Panc1 (cell line): ENCODE measurements at regions not wholly inside any gene's neighbourhood (a gene's known extent, or its start where the extent isn't known, plus 50 kb on each side); places are given as distances from the start of the nearest gene placed in this dataset.

Source experiments
- CTCF ChIP-seq: fragments of 450-650 bp; IDR thresholded peaks from 2 replicates; pipeline ENCODE4 v1.5.1; 2017; ENCODE audit warnings: mild to moderate bottlenecking
- POLR2AphosphoS5 ChIP-seq: IDR thresholded peaks from 2 replicates; pipeline ENCODE4 v1.6.1; 2012; ENCODE audit warnings: mild to moderate bottlenecking, low read depth, low read length, moderate library complexity
- REST ChIP-seq, 2 experiments: IDR thresholded peaks; 2 replicates each; pipeline ENCODE4 v1.6.1; 2011 to 2012; ENCODE audit warnings: low read depth in 2 of 2, control low read depth in 1 of 2, low read length in 1 of 2, mild to moderate bottlenecking in 1 of 2, moderate library complexity in 1 of 2; ENCODE audit not compliant: insufficient read depth in 1 of 2
- SIN3A ChIP-seq: IDR thresholded peaks from 2 replicates; pipeline ENCODE4 v1.6.1; 2012; ENCODE audit warnings: low read depth, mild to moderate bottlenecking, low read length, moderate library complexity, borderline replicate concordance; ENCODE audit not compliant: insufficient read depth
- TCF7L2 ChIP-seq: IDR thresholded peaks from 2 replicates; pipeline ENCODE4 v1.6.1; 2011; ENCODE audit warnings: mild to moderate bottlenecking, low read depth, low read length, inconsistent platforms

- TF ChIP-seq CTCF (no peak), POLR2AphosphoS5 (peak; percentile 69; the same call in 1 of the 2 replicates), SIN3A (no peak), TCF7L2 (peak; percentile 56; the same call in 1 of the 2 replicates), REST (IDR thresholded peaks at IDR 0.05; ENCODE audit: insufficient read depth in 1 of 2, low read depth in 2 of 2, low read length in 1 of 2) (no peak)
Observed at GRCh38 chr2:173652767-173653431, 298.2 kb downstream of the CDCA7 start.
